ENCODE measurements at regions not wholly inside any gene's neighbourhood (a gene's known extent, or its start where the extent isn't known, plus 50 kb on each side); places are given as distances from the start of the nearest gene placed in this dataset.

GRCh38 chr13:80123945-80124344, 217.0 kb downstream of the SPRY2 start:
- 97% methylated on average over 3 of the region's 3 CpGs for WGBS
- H3K27ac ChIP-seq (replicated peaks in 1 of 4), result no peak overlapping the region
- TF ChIP-seq POLR2AphosphoS5 (IDR thresholded peaks at IDR 0.05) (no peak), EP300 (IDR thresholded peaks at IDR 0.05) (no peak), POLR2A (IDR thresholded peaks at IDR 0.05; ENCODE audit: low read depth) (no peak)
- TF ChIP-seq, protein P1, sequence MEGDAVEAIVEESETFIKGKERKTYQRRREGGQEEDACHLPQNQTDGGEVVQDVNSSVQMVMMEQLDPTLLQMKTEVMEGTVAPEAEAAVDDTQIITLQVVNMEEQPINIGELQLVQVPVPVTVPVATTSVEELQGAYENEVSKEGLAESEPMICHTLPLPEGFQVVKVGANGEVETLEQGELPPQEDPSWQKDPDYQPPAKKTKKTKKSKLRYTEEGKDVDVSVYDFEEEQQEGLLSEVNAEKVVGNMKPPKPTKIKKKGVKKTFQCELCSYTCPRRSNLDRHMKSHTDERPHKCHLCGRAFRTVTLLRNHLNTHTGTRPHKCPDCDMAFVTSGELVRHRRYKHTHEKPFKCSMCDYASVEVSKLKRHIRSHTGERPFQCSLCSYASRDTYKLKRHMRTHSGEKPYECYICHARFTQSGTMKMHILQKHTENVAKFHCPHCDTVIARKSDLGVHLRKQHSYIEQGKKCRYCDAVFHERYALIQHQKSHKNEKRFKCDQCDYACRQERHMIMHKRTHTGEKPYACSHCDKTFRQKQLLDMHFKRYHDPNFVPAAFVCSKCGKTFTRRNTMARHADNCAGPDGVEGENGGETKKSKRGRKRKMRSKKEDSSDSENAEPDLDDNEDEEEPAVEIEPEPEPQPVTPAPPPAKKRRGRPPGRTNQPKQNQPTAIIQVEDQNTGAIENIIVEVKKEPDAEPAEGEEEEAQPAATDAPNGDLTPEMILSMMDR (IDR thresholded peaks at IDR 0.05), result no peak

GRCh38 chr13:80121038-80121437, 219.9 kb downstream of the SPRY2 start:
- H3K27ac ChIP-seq (replicated peaks in 1 of 4), result no peak overlapping the region
- DNase-seq (ENCODE audit: extremely low spot score), result no peak
- no peak overlapping the region for H3K4me3 ChIP-seq
- no peaks in the 10 kb centered on the region for H3K36me3 ChIP-seq
- TF ChIP-seq POLR2AphosphoS5 (IDR thresholded peaks at IDR 0.05), result no peak
- no peak for TF ChIP-seq EP300 (IDR thresholded peaks at IDR 0.05)
- TF ChIP-seq, protein P1 (IDR thresholded peaks at IDR 0.05), result no peak
- no peak for TF ChIP-seq POLR2A (IDR thresholded peaks at IDR 0.05; ENCODE audit: low read depth)
- intact Hi-C loops (cut with DNase I), result no loop called here
- no peaks in the 10 kb centered on the region for H3K9me3 ChIP-seq
- no peaks in the 10 kb centered on the region for H3K4me1 ChIP-seq
- no peaks in the 10 kb centered on the region for H3K27me3 ChIP-seq
- 68% methylated on average over 1 of the region's 1 CpG for WGBS

More at GRCh38 chr13:80123945-80124344, 217.0 kb downstream of the SPRY2 start:
- no peaks in the 10 kb centered on the region for H3K9me3 ChIP-seq
- intact Hi-C loops (cut with DNase I), result no loop called here
- H3K4me1 ChIP-seq, result no peaks in the 10 kb centered on the region
- no peak overlapping the region for H3K4me3 ChIP-seq
- no peaks in the 10 kb centered on the region for H3K36me3 ChIP-seq
- H3K27me3 ChIP-seq, result no peaks in the 10 kb centered on the region
- DNase-seq (ENCODE audit: extremely low spot score), result no peak

- Histone ChIP-seq H3K36me3 (no peaks in the 10 kb centered on the region), H3K4me1 (no peaks in the 10 kb centered on the region), H3K4me3 (no peak overlapping the region), H3K27me3 (no peaks in the 10 kb centered on the region), H3K9me3 (no peaks in the 10 kb centered on the region), H3K27ac (replicated peaks in 1 of 4) (no peak overlapping the region)
- TF ChIP-seq, protein P1 (IDR thresholded peaks at IDR 0.05), result no peak
- TF ChIP-seq EP300 (IDR thresholded peaks at IDR 0.05) (no peak), POLR2A (IDR thresholded peaks at IDR 0.05; ENCODE audit: low read depth) (no peak), POLR2AphosphoS5 (IDR thresholded peaks at IDR 0.05) (no peak)
- DNase-seq (ENCODE audit: extremely low spot score), result no peak
- WGBS, result 96% methylated on average over 1 of the region's 1 CpG
- intact Hi-C loops (cut with DNase I), result no loop called here
Observed at GRCh38 chr13:80118506-80118905, 222.4 kb downstream of the SPRY2 start.

DNA sequence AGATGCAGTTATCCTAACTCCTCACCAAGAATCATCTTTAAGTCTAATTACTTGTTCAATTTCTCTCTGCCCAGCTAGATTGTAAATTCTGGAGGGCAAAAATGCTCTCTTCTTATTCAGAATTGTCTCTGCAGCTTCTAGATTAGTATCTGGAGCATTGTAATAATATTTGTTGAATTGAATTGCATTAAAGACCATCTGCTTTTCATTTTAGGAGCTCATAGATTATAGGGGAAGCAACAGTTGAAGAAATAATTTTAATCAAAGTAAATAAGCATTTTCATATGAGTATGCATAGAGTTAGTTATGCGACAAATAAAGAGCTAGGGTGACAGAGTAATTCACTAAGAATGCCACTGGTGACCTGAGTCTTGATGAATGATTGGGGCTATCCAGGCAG, 222.8 kb downstream of the SPRY2 start:
- intact Hi-C loops (cut with DNase I), result no loop called here
- Histone ChIP-seq H3K4me3 (no peak overlapping the region), H3K36me3 (no peaks in the 10 kb centered on the region), H3K9me3 (no peaks in the 10 kb centered on the region), H3K4me1 (no peaks in the 10 kb centered on the region), H3K27me3 (no peaks in the 10 kb centered on the region), H3K27ac (replicated peaks in 1 of 4) (no peak overlapping the region)
- WGBS, result 92% methylated on average over 1 of the region's 1 CpG
- TF ChIP-seq, protein P1 (IDR thresholded peaks at IDR 0.05), result no peak
- TF ChIP-seq POLR2AphosphoS5 (IDR thresholded peaks at IDR 0.05) (no peak), POLR2A (IDR thresholded peaks at IDR 0.05; ENCODE audit: low read depth) (no peak), EP300 (IDR thresholded peaks at IDR 0.05) (no peak)
- no peak for DNase-seq (ENCODE audit: extremely low spot score)

GRCh38 chr13:80117515-80117914, 223.4 kb downstream of the SPRY2 start:
- Histone ChIP-seq H3K4me1 (no peaks in the 10 kb centered on the region), H3K4me3 (no peak overlapping the region), H3K27me3 (no peaks in the 10 kb centered on the region), H3K9me3 (no peaks in the 10 kb centered on the region), H3K36me3 (no peaks in the 10 kb centered on the region), H3K27ac (replicated peaks in 1 of 4) (no peak overlapping the region)
- WGBS, result 94% methylated on average over 2 of the region's 2 CpGs
- TF ChIP-seq POLR2A (IDR thresholded peaks at IDR 0.05; ENCODE audit: low read depth), result no peak
- no peak for TF ChIP-seq EP300 (IDR thresholded peaks at IDR 0.05)
- TF ChIP-seq, protein P1 (IDR thresholded peaks at IDR 0.05), result no peak
- no peak for TF ChIP-seq POLR2AphosphoS5 (IDR thresholded peaks at IDR 0.05)
- DNase-seq (ENCODE audit: extremely low spot score), result no peak
- intact Hi-C loops (cut with DNase I), result no loop called here

Data from esophagus muscularis mucosa (tissue), 4 donors.